Neural cell (in vitro differentiated cells): ENCODE measurements at regions not wholly inside any gene's neighbourhood (a gene's known extent, or its start where the extent isn't known, plus 50 kb on each side); places are given as distances from the start of the nearest gene placed in this dataset.

Experiments used
- SMC3 ChIP-seq: fragments of 450-650 bp; conservative IDR thresholded peaks from 2 replicates; pipeline ENCODE4 v1.6.1; 2014; ENCODE audit warnings: antibody characterized with exemption, mild to moderate bottlenecking, moderate library complexity; ENCODE audit not compliant: poor library complexity
- TAF1 ChIP-seq: IDR thresholded peaks from 2 replicates; pipeline ENCODE4 v1.6.1; 2012; ENCODE audit warnings: low read depth
- TF ChIP-seq, protein P1 (sequence below): fragments of 450-650 bp; IDR thresholded peaks from 2 replicates; pipeline ENCODE4 v1.5.1; 2014; ENCODE audit warnings: antibody characterized with exemption, mild to moderate bottlenecking, moderate library complexity; ENCODE audit not compliant: poor library complexity, severe bottlenecking

DNA sequence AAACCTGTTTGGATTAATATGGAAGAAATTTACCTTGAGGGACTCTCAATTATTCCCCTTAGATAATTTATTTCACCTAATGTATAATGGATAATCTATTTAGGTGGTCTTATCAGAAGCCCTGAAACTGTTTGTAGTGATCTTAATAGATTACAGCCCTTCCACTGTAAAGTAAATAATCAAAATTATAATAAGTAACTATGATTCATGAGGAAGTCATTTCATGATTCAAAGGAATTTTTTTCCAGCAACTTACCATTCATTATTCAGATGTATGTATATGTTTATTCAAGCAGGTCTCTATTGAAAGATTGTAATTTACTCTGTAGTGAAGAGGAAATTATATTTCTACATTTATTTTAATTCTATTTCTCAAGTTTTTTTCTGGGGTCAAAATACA, 250.6 kb upstream of the ROBO1 start:
- TF ChIP-seq, protein P1, sequence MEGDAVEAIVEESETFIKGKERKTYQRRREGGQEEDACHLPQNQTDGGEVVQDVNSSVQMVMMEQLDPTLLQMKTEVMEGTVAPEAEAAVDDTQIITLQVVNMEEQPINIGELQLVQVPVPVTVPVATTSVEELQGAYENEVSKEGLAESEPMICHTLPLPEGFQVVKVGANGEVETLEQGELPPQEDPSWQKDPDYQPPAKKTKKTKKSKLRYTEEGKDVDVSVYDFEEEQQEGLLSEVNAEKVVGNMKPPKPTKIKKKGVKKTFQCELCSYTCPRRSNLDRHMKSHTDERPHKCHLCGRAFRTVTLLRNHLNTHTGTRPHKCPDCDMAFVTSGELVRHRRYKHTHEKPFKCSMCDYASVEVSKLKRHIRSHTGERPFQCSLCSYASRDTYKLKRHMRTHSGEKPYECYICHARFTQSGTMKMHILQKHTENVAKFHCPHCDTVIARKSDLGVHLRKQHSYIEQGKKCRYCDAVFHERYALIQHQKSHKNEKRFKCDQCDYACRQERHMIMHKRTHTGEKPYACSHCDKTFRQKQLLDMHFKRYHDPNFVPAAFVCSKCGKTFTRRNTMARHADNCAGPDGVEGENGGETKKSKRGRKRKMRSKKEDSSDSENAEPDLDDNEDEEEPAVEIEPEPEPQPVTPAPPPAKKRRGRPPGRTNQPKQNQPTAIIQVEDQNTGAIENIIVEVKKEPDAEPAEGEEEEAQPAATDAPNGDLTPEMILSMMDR = no peak
- TF ChIP-seq TAF1 (no peak), SMC3 (no peak)
